Renal cortex interstitium (tissue), 11 donors: ENCODE measurements at regions not wholly inside any gene's neighbourhood (a gene's known extent, or its start where the extent isn't known, plus 50 kb on each side); places are given as distances from the start of the nearest gene placed in this dataset.
A peak's percentile ranks its signal among the peaks of the same experiment; 100 is the strongest.

Experiments
- DNase-seq, 11 donors: peaks; one replicate each; pipeline ENCODE4 v3.0.0-alpha.2; 2013; ENCODE audit warnings: low read depth in 9 of 11, low spot score in 4 of 11; ENCODE audit errors: extremely low read depth in 1 of 11

DNA sequence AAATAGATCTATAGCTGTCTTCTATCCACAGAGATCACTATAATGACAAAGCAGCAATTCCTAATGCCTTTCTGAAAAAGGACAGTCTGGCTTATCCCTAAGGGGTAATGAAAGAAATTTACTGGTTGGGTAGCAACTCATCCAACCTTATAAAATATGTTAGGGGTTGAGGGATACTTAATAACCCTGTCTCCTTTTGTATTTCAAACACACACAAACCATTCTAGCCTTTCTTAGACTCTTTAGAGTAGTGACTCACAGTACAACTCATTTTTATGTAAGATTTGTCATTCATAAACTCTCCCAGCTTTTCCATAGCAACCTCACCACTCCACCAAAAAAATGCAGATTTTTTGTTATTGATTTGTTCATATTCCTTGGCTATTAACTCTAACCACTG lies 167.9 kb downstream of the FSCB start:
- DNase-seq, result no peak

DNA sequence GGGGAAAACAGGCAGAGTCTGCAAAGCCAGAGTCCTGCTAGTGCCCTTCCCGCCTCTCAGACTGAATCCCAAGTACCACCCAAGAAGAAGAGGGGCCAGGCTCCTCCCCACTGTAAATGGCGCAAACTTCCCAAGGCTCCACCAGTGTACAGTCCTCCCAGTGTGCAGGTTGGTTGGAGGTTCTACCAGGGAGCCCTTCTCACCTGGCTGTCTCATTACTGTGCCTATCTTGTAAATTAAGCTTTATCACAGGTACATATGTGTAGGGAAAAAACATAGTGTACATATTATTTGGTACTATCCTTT lies 189.7 kb downstream of the FSCB start:
- DNase-seq, result no peak

DNA sequence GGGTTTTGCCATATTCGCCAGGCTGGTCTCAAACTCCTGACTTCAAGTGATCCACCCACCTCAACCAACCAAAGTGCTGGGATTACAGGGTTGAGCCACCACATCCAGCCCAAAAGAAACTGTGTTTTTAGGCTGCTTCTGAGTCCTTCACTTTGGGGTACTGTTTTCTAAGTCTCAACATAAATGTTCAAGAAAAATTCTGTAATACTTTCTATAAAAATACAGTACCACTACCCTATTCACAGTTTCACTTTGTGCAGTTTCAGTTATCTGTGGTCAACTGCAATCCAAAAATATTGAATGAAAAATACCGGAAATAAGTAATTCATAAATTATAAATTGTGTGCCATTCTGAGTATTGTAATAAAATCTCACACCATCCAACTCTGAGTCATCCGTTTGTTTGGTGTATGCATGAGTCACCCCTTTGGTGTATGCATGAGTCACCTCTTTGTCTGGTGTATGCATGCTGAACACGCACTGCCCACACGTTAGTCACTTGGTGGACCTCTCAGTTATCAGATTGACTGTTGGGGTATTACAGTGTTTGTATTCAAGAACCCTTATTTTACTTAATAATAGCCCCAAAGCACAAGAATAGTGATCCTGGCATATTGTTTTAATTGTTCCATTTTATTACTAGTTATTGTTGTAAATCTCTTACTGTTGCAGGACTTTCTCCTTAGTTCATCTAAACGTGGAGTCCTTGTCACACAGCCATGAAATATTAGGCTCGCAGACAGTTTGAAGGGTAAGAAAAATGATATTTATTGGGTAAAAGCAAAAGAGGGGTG lies 190.2 kb downstream of the FSCB start:
- DNase-seq, result no peak

DNA sequence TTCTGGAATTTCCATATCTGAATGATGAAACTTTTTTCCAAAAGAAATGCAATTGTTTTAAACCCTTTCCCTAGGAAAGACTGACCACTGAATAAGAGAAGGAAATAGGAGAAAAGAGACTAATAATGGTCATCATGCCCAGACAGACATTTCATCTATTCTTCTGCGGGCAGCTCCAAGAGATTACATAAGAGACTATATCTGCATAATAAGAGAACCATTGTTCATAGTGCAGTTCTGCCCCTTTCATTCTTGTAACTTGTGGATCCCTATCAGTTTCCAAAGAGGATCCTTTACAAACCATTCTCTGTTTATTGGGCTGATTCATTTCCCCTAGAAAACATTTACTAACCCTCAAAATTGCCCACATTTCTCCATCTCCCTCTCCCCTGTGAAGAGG lies 197.8 kb downstream of the FSCB start:
- no peak for DNase-seq

DNA sequence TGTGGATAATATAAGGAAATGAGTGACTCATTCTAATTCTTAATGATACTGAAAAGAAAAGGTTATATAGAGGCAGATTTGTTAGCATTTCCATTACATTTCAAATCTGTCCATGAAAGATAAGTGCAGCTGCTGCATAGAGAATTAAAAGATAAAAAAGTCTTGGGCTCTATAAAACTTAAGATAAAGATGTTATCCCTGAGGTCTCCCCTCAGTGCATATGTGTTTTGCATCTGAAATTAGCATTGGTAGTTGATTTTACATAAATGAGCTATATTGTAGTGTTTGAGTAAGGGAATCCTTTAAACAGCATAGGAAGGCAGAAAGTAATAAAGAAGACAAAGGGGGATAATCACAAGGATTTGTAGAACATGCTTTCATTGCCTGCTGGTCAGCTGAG lies 206.2 kb downstream of the FSCB start:
- DNase-seq, result no peak

DNA sequence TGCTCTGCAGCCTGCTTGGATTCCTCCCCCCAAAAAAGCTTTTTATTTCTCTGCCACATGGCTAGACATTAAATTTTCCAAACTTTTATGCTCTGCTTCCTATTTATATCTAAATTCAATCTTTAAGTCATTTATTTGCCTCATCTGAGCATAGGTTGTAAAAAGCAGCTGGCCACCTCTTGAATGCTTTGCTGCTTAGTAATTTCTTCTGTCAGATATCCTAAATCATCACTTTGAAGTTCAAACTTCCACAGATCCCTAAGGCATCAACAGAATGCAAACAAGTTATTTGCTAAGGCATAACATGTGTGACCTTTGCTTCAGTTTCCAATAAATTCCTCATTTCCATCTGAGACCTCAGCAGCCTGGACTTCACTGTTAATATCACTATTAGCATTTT lies 209.6 kb downstream of the FSCB start:
- peak in 7 of 11 donors; percentile 1 to 12 (median 5) for DNase-seq

DNA sequence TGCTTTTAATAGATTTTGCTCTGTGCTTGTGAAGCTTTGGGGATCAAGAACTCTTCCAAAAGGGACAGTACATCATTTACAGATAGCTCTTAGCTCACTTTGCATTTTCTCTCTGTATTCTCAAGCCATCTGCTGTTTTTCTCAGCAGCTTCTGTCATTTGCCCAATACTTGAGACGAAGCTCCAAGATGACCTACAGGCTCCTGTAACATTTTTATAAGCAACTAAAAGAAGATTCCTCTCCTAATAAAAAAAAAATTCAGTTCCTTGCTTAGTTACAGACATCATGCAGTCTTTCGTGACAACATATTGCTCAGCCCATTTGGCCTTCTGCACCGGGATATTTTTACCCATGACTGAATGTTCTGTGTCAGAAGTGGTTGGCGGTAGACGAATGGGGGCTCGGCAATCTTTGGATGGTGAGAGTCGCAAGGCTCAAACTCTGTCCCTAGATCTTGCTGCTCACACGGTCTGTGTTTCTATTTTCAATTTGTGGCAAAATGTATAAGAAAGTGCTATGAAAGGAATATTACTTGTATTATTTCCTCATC lies 215.6 kb downstream of the FSCB start:
- DNase-seq, result no peak

DNA sequence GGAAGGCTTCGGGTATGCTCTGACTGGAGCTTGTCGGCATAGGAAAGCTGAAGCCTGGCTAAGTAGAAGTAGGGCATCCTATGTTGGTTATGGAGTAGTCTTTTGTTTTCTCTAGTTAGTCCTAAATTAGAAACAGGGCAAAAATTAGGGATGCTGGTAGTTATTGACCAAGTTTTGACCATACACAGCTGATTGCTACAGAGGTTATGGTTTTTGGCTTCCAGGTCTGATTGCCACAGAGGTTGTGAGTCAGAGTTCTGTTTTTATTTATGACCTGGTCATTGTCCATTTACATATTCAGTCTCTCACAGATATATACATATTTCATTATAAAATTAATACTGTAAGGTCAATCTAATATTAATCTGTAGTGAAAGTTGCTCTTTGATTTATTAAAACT lies 219.2 kb downstream of the FSCB start:
- DNase-seq, result no peak

DNA sequence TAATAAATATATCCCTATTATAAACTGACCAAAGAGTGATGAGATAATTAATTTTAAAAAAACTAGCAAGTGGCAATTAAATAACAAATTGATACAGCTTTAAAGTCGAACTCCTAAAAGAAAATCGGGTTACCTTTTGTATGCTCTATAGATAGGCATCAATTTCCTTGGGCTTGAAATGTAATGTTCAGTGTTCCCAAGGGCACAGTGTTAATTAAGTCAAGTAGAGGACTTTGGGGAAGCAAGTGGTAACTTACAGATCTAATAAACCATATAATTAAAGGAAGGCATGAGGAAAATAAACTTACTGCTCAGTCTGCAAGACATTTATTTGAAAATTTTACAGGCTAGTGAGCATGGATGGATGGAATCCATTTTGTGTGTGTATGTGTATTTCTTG lies 220.9 kb downstream of the FSCB start:
- DNase-seq, result no peak

DNA sequence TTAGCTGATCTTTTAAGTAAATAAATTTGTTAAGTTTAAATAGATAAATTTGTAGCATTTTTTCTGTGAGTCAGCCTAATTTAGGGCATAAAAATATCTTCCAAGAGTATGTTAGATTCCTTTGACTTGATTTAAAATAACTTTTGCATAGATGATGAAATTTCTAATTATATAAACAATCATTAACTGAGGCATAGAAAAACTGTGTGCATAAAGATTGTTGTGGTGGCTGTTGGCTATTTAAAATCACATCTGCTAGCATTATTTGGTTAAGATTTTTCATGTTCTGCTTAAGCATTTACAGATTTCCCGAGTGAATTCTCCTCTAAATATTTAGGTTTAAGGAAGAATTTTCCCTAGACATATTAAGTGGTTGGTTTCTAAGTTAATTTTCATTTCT lies 223.2 kb downstream of the FSCB start:
- DNase-seq, result no peak

DNA sequence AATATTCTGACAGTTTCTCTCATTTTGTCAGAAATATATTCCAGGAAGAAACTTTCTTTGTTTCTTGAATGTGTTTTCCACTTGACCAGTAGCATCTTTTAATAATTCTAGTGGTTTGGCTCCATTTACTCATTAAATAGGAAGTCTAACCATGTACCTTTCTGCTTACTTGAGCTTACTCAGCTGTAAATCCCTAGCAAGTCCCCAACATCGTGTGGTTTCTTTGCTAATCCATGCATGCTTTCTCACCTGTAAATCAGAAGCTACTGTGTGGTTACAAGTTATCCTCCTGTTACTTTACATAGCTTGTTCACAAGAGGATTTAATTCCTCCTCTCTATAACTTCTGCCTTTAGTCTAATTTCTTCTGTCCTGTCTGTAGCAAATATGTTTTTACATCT lies 227.7 kb downstream of the FSCB start:
- DNase-seq, result peak in 1 of 11 donors; percentile 2

DNA sequence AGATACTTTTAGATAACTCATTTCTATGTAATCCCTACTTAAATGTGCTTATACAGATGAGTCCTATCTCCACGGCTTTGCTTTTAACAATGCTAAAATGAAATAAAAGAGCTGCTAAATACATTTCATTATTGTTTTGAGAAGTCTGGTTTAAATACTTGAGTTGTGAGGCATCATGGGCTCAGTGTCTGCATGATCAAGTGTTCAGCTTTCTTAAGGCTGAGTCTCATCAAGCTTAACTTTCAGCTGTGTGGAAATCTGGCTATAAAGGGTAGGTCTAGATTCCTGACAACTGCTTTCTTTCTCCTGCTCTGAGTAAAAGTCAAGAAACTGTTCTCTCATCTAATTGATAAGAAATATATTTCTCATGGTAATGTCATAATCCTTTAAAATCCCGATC lies 235.4 kb downstream of the FSCB start:
- no peak for DNase-seq

DNA sequence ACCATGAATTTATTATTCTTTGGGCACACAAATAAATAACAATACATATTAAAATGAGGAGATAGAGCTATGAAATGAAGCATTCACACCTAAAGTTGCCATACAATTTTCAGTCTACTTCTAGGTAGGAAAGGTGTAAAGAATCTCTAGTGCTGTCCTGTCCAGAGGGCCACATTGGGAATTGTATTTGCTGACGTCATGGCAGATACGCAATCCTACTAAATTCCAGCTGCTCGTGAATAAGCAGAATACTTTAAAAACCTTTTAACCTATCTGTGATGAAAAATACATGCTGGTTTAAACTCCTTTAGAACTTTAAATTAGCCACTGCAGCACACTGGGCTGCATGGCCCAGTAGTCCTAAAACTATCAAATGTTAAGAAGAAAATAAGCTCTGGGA lies 236.1 kb downstream of the FSCB start:
- no peak for DNase-seq

DNA sequence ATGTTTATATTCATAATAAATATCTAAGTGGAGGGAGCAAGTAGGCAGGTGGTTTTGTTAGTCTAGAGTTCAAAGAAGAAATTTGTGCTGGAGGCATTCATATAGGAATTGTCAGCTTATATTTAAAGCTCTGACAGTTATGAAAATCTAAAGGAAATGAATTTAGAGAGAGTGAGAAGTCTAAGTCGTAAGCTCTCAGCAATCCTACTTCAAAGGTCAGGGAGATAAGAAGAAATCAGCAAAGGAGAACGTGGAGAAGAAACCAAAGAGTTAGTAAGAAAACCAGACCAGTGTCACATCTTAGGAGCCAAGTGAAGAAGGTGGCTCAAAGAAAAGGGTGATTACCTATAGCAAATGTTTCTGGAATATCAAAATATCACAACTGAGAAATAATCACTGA lies 241.8 kb downstream of the FSCB start:
- DNase-seq, result no peak

DNA sequence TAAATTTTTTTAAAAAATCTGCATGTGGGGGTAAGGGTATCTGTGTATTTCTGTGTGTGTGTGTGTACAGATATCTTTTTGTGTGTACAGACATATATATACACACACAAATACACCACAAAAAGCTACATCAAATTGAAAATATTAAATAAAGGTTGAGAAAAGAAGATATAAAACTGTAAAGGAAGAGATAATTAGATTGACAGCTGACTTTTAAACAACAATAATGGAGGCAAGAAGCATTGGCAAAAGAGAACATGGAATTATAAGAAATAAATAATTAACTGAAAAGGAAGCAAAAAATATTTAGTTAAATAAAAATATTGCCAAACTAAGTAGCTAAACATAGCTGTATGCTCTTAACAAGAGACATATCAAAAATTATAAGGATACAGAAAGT lies 291.4 kb downstream of the FSCB start:
- DNase-seq, result no peak

DNA sequence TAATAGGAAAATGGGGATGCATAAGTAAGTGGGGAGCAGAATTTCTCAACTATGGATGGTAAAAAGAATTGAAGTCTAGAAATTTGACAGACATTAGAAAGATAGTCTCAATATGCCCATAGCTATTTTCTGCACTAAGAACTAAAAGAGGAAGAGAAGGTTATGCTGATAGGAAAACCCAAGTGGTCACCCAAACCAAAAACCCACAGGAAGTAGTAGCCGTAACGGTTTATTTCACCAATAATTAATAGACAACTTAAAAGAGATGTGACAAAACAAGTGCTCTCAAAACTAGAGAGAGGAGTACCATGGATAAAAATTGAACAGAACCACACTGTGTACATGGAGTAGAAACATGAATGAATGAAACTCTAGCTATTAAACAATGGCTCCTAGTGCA lies 295.4 kb downstream of the FSCB start:
- DNase-seq, result no peak

DNA sequence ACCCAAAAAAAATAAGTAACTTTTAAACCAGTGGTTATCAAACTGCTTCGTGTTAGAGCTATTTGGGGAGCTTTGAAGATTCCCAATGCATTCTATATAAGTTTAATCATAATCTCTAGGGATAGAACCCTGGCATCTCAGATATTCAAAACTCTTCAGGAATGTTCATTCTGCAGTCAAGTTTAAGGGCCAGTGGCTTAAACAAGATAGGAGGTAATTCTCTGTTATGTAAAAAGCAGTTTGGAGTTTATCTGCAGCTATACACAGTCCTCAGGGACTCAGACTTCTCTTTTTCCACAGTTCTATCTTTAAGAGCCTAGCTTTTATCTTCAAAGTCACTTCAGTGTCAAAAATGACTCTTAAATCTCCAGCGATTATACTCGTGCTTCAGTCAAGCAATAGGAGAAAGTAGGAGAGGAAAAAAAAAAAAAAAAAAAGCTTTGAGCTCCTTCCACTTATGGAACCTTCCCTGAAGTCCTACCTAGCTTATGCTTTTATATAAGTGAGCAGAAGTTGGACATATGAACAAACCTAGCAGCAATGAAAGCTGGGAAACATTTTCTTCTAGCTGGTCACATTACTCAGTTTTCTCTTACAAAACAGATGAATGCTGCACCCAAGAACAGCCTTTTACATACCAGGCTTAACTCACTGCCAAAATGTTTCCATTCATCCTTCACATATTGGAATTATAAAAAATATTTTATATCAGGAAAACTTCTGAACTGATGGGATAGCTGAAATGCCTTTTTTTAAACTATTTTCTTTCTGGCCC lies 302.8 kb downstream of the FSCB start:
- no peak for DNase-seq

DNA sequence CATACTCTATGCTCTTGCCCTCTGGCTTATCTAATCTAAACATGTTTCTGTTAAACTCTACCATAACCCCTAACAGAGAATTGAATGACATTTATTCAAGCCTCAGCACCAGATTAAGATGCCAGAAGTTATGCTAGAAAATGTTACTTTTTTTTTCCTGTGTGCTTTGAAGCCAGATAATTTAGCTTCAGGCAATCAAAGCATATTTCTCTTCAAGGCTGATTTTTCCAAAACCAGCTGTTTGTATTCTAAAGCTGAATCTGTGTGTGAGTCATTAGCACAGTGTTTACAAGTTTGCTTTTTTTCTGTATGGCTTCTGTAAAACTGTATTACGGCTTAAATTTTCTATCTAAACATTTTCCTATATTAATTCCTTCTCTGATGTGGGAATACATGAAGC lies 326.1 kb downstream of the FSCB start:
- DNase-seq, result no peak

DNA sequence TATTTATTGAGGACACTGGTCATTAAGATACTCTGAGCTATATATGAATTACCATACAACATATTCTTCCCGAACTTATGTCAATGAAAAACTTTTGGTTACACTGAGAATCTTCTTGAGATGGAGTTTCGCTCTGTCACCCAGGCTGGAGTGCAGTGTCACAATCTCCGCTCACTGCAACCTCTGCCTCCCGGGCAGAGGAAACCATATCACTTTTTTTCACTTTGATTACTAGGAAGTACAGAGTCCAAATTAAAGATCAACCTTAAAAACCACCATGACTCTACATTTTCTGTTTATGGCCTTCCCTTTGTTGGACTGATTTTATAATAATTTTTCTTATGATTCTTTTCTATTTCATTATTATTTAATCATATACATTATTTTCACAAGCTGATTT lies 336.5 kb downstream of the FSCB start:
- no peak for DNase-seq

DNA sequence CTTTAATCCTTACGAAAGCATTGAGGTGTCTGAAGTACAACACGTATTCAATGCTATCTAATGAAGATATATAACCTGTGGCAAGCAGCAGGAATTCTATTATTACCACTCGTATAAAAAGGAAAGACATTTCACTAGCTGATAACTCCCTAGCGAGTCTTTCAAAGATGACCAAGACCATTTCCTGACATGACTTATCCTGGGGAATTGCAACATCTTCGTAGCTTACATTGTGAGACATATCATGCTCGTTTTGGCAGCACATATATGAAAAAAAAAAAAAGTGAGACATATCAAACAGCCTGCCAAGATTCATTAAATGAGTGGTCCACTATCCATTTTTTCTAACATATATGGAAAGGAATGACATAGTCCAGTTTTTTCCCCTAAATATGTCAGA lies 337.0 kb downstream of the FSCB start:
- DNase-seq, result no peak

DNA sequence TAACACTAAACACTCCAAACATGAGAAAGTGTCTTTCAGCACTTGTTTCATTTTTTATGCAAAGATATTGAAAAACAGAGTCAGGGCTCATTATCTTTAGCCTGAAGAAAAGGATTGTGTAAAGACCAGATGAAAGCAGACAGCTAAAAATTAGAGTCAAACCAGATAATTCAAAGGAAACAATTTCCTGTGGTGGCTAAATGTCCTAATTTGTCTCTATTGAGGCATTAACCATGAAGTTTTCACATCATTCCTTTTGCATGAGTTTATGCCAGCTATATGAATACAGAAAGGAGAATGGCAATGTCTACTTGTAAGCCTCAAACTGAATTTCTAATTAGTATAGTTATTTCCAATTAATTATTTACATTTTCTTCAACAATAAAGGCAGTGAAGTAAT lies 338.5 kb downstream of the FSCB start:
- no peak for DNase-seq
